SK-N-MC (cell line): ENCODE measurements at regions not wholly inside any gene's neighbourhood (a gene's known extent, or its start where the extent isn't known, plus 50 kb on each side); places are given as distances from the start of the nearest gene placed in this dataset.

ENCODE experiments used
- EZH2 ChIP-seq: fragments of 200-600 bp; sonication (generic); IDR thresholded peaks from one replicate; pipeline ENCODE4 v1.6.1; 2017; ENCODE audit warnings: antibody characterized with exemption
- POLR2AphosphoS5 ChIP-seq: IDR thresholded peaks from 2 replicates; pipeline ENCODE4 v1.6.1; 2012; ENCODE audit warnings: mild to moderate bottlenecking, low read depth, low read length, borderline replicate concordance

DNA sequence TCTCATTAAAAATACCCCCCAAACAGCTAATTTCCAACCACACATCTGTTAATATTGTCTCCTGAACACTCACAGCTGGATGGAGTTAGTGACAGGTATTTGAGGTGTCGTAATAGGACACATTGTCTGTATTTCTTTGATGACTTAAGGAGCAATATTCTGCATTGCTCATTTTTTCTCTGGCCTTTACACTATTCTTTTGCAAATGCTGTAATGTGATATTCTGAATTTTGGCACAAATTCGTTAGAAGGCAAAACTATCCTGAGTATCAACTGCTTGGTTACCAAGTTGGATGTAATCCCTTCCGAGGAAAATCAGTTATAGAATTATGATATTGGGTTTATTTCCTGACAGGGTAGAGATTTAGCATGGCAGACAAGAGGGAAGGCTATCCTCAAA is 1030.2 kb downstream of the MCTP2 start:
- TF ChIP-seq EZH2 (no peak), POLR2AphosphoS5 (no peak)
